ENCODE measurements at regions not wholly inside any gene's neighbourhood (a gene's known extent, or its start where the extent isn't known, plus 50 kb on each side); places are given as distances from the start of the nearest gene placed in this dataset.

DNA sequence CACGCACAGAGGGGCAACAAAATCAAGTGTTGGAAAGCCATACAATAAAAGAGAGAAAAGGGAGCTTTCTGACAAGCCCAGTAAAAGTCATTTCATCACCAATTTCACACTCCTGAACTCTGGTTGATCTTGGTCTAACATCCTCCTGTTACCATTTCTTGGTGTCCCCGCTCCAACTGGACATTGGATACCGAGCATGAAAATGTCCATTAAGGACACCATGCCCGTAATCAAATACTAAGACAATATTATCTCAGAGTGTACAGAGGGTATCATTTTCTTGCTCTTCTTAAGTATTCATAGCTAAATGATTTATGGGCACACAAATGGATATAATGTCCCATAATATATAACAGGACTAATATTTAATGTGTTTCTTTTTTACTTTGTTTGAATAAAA, 218.9 kb downstream of the EPHA4 start:
- TF ChIP-seq, protein P1, sequence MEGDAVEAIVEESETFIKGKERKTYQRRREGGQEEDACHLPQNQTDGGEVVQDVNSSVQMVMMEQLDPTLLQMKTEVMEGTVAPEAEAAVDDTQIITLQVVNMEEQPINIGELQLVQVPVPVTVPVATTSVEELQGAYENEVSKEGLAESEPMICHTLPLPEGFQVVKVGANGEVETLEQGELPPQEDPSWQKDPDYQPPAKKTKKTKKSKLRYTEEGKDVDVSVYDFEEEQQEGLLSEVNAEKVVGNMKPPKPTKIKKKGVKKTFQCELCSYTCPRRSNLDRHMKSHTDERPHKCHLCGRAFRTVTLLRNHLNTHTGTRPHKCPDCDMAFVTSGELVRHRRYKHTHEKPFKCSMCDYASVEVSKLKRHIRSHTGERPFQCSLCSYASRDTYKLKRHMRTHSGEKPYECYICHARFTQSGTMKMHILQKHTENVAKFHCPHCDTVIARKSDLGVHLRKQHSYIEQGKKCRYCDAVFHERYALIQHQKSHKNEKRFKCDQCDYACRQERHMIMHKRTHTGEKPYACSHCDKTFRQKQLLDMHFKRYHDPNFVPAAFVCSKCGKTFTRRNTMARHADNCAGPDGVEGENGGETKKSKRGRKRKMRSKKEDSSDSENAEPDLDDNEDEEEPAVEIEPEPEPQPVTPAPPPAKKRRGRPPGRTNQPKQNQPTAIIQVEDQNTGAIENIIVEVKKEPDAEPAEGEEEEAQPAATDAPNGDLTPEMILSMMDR (IDR thresholded peaks at IDR 0.05; ENCODE audit: low read depth, low read length, missing control alignments) = no peak
- no peak overlapping the region for H3K4me3 ChIP-seq (ENCODE audit: low read depth, low read length)
- DNase-seq (ENCODE audit: low read depth) = no peak

DNA sequence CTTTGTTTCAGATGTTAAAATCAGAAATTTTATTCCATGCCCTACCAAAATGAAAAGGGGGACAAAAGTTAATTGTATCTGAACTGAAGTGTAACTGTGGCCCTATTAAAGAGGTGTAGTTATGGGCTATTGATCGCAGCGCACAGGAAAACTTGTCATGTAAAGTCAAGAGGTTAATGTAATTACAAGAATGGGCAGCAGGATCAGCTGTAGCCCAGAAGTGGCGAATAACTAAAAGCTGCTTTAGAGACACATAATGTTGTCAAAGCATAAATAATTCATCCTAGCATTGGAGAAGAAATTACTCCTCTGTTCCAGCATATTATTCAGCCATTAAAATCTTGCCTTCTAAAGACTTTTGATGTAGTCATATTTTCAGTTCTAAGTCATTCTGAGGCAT, 211.8 kb downstream of the EPHA4 start:
- no peak for DNase-seq (ENCODE audit: low read depth)
- TF ChIP-seq, protein P1 (IDR thresholded peaks at IDR 0.05; ENCODE audit: low read depth, low read length, missing control alignments) = no peak
- H3K4me3 ChIP-seq (ENCODE audit: low read depth, low read length) = no peak overlapping the region

DNA sequence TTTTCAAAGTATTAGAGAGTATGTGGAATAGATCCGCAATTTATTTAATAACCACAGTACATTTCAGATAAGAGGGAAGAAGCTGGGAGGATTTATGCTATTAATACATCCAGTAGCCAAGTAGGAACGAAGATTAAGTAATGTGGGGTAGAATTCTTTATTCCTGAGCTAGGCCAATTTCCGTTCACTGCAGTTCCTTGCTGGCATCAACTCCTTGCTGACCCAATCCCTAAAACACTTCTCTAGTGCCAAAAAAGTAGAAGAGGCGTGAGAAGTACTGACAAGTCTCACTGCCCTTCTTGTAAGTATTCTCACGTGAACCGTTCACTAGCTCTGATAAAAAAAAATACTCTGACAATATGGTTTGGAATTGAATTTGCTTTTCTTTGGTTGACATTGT, 211.4 kb downstream of the EPHA4 start:
- TF ChIP-seq, protein P1 (IDR thresholded peaks at IDR 0.05; ENCODE audit: low read depth, low read length, missing control alignments) = no peak
- DNase-seq (ENCODE audit: low read depth) = no peak
- H3K4me3 ChIP-seq (ENCODE audit: low read depth, low read length) = no peak overlapping the region

DNA sequence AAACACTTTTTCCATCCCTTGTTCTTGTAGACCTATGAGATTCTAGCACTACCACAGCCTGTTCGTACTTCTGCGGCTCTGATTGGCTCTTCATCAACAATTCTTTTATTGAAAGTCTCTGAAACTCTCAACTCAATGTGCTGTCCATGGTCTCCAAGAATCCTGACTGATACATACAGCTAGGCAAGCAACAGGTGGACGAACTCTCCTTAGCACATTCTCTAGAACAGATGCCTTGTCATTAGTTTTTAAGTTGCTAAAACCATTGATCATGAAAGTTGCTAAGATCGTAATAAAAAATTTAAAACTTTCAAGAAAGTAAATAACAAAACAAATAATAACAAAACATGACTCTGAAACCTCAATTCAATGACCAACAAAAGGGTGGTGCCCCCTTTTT, 210.5 kb downstream of the EPHA4 start:
- DNase-seq (ENCODE audit: low read depth) = no peak
- no peak overlapping the region for H3K4me3 ChIP-seq (ENCODE audit: low read depth, low read length)
- TF ChIP-seq, protein P1 (IDR thresholded peaks at IDR 0.05; ENCODE audit: low read depth, low read length, missing control alignments) = no peak

DNA sequence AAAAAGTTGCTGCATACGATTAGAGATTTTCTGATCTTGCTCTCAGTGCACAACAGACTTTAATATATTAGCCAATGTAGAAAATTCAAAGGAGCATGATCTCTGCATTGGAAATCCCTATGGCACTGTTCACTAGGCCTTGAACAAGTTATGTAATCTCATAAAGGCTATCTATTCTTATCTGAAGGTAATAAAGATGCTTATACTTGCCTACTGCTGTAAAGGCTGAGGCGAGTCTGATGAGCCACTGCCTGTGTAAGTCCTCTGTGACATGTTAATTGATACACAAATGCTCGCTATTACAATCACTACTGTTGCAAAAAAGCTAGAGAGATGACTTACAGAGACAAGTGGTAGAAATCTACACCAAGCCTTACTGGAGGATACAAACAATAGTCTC, 207.4 kb downstream of the EPHA4 start:
- TF ChIP-seq, protein P1 (IDR thresholded peaks at IDR 0.05; ENCODE audit: low read depth, low read length, missing control alignments) = no peak
- no peak for DNase-seq (ENCODE audit: low read depth)
- no peak overlapping the region for H3K4me3 ChIP-seq (ENCODE audit: low read depth, low read length)
